H1 (cell line): ENCODE measurements at regions not wholly inside any gene's neighbourhood (a gene's known extent, or its start where the extent isn't known, plus 50 kb on each side); places are given as distances from the start of the nearest gene placed in this dataset.

Source experiments
- CTCF ChIA-PET: fragments of 300-600 bp; sonication (Branson Sonifier 250); formaldehyde crosslinking; loops from one replicate; lab custom pipeline; 2021; ENCODE audit not compliant: partially characterized antibody; lab: Charles Lee
- POLR2A ChIA-PET: fragments of 300-600 bp; sonication (Branson Sonifier 250); formaldehyde crosslinking; loops from one replicate; lab custom pipeline; 2021; ENCODE audit warnings: inconsistent platforms; ENCODE audit not compliant: partially characterized antibody; lab: Charles Lee
- DNase-seq, 2 experiments: peaks; one replicate each; pipeline versions ENCODE4 v3.0.0 to v3.0.0-alpha.2; 2010 to 2022; ENCODE audit warnings: low spot score in 2 of 2, low read depth in 1 of 2, mixed read lengths in 1 of 2
- FAIRE-seq: peaks from 2 replicates; lab custom pipeline; 2011; peaks lifted over from hg19 to GRCh38; lab: Jason Lieb, UNC
- H2AFZ ChIP-seq: 2 replicates; pipeline ENCODE4 v1.8.1; 2012; ENCODE audit warnings: low read length, inconsistent platforms
- H2AK5ac ChIP-seq: 2 replicates; pipeline ENCODE4 v1.6.1; 2013; ENCODE audit warnings: low read depth, low read length
- H2BK120ac ChIP-seq: replicated peaks from 2 replicates; pipeline ENCODE3; 2013; ENCODE audit warnings: low read depth, low read length, inconsistent platforms
- H2BK12ac ChIP-seq: 2 replicates; pipeline ENCODE4 v1.6.1; 2013; ENCODE audit warnings: low read depth, low read length
- H2BK15ac ChIP-seq: 2 replicates; pipeline ENCODE4 v1.6.1; 2013; ENCODE audit warnings: low read length
- H2BK20ac ChIP-seq: 2 replicates; pipeline ENCODE4 v1.6.1; 2013; ENCODE audit warnings: low read length
- H2BK5ac ChIP-seq: 2 replicates; pipeline ENCODE4 v1.6.1; 2013; ENCODE audit warnings: low read depth, low read length
- H3K14ac ChIP-seq: 2 replicates; pipeline ENCODE4 v1.6.1; 2013; ENCODE audit warnings: inconsistent platforms; ENCODE audit not compliant: insufficient read length
- H3K18ac ChIP-seq: 2 replicates; pipeline ENCODE4 v1.6.1; 2013; ENCODE audit warnings: low read length; ENCODE audit errors: extremely low read depth
- H3K23ac ChIP-seq: 2 replicates; pipeline ENCODE4 v1.6.1; 2013; ENCODE audit warnings: inconsistent platforms; ENCODE audit not compliant: insufficient read length
- H3K23me2 ChIP-seq: 2 replicates; pipeline ENCODE4 v1.6.1; 2013; ENCODE audit warnings: low read depth, low read length
- H3K27ac ChIP-seq: 2 replicates; pipeline ENCODE4 v1.6.1; 2011; ENCODE audit warnings: low read depth, low read length, inconsistent platforms
- H3K27me3 ChIP-seq, 4 experiments: replicated peaks in 1 of 4; 1 replicate in 1 of 4; 2 replicates in 3 of 4; pipeline versions ENCODE4 v1.6.1 to v1.8.1; 2011 to 2013; ENCODE audit warnings: low read length in 3 of 4, mild to moderate bottlenecking in 3 of 4, inconsistent platforms in 2 of 4, mixed read lengths in 2 of 4, moderate library complexity in 1 of 4; ENCODE audit not compliant: control insufficient read depth in 3 of 4, insufficient read depth in 3 of 4; ENCODE audit errors: extremely low read depth in 1 of 4
- H3K36me3 ChIP-seq, 4 experiments: 2 replicates each; pipeline versions ENCODE4 v1.6.1 to v1.8.1; 2011 to 2013; ENCODE audit warnings: mild to moderate bottlenecking in 4 of 4, low read length in 3 of 4, moderate library complexity in 2 of 4, control low read depth in 1 of 4, inconsistent platforms in 1 of 4; ENCODE audit not compliant: insufficient read depth in 4 of 4, control insufficient read depth in 2 of 4
- H3K4ac ChIP-seq: replicated peaks from 2 replicates; pipeline ENCODE3; 2013; ENCODE audit warnings: low read length, low read depth, mixed read lengths, inconsistent platforms; ENCODE audit not compliant: insufficient read length
- H3K4me1 ChIP-seq, 4 experiments: replicated peaks in 1 of 4; 1 replicate in 1 of 4; 2 replicates in 3 of 4; pipeline versions ENCODE4 v1.6.1 to v1.8.1; 2011 to 2013; ENCODE audit warnings: low read length in 3 of 4, inconsistent platforms in 2 of 4, mixed read lengths in 1 of 4; ENCODE audit not compliant: insufficient read depth in 4 of 4, control insufficient read depth in 3 of 4
- H3K4me2 ChIP-seq, 2 experiments: 2 replicates each; pipeline versions ENCODE4 v1.6.1 to v1.8.1; 2011 to 2013; ENCODE audit warnings: low read depth in 2 of 2, low read length in 2 of 2, control low read depth in 1 of 2, inconsistent platforms in 1 of 2, mild to moderate bottlenecking in 1 of 2; ENCODE audit not compliant: insufficient read depth in 1 of 2
- H3K4me3 ChIP-seq, 4 experiments: fragments of 200-600, 300-600 bp in 1 of 4; sonication (generic), shearing (Covaris generic), sonication (Bioruptor Twin) in 1 of 4; 2 replicates each; pipeline versions ENCODE4 v1.5.1 to v1.8.1; 2011 to 2016; ENCODE audit warnings: low read length in 4 of 4, low read depth in 3 of 4, control low read depth in 2 of 4, inconsistent platforms in 2 of 4, mild to moderate bottlenecking in 2 of 4, mixed read lengths in 1 of 4, moderate library complexity in 1 of 4; ENCODE audit not compliant: insufficient read depth in 2 of 4; ENCODE audit errors: extremely low read depth in 1 of 4
- H3K56ac ChIP-seq: replicated peaks from 2 replicates; pipeline ENCODE3; 2013; ENCODE audit warnings: low read depth, mild to moderate bottlenecking, mixed read lengths, low read length, inconsistent platforms; ENCODE audit not compliant: insufficient read length
- H3K79me1 ChIP-seq: 2 replicates; pipeline ENCODE4 v1.6.1; 2013; ENCODE audit warnings: low read depth, low read length, control low read depth
- H3K79me2 ChIP-seq, 2 experiments: 2 replicates each; pipeline versions ENCODE4 v1.6.1 to v1.8.1; 2012 to 2013; ENCODE audit warnings: low read length in 2 of 2, mild to moderate bottlenecking in 2 of 2, inconsistent platforms in 1 of 2; ENCODE audit not compliant: insufficient read depth in 2 of 2, control insufficient read depth in 1 of 2
- H3K9ac ChIP-seq, 4 experiments: replicated peaks in 1 of 4; 1 replicate in 1 of 4; 2 replicates in 3 of 4; pipeline versions ENCODE4 v1.6.1 to v1.8.1; 2011 to 2013; ENCODE audit warnings: low read depth in 3 of 4, low read length in 3 of 4, control low read depth in 2 of 4, mild to moderate bottlenecking in 2 of 4, moderate library complexity in 2 of 4, inconsistent platforms in 1 of 4; ENCODE audit errors: extremely low read depth in 1 of 4
- H3K9me3 ChIP-seq, 2 experiments: 2 replicates each; pipeline versions ENCODE4 v1.6.1 to v1.8.1; 2012 to 2013; ENCODE audit warnings: mild to moderate bottlenecking in 2 of 2, moderate library complexity in 2 of 2, control low read depth in 1 of 2, inconsistent platforms in 1 of 2, low read depth in 1 of 2, low read length in 1 of 2, mixed read lengths in 1 of 2; ENCODE audit not compliant: insufficient read depth in 2 of 2
- H4K20me1 ChIP-seq, 2 experiments: replicated peaks in 1 of 2; 2 replicates each; pipeline versions ENCODE3 to v1.8.1; 2011 to 2013; ENCODE audit warnings: inconsistent platforms in 2 of 2, low read length in 2 of 2, mild to moderate bottlenecking in 1 of 2; ENCODE audit not compliant: insufficient read depth in 2 of 2, control insufficient read depth in 1 of 2
- H4K5ac ChIP-seq: 2 replicates; pipeline ENCODE4 v1.6.1; 2013; ENCODE audit warnings: low read length, low read depth, mixed read lengths, inconsistent platforms; ENCODE audit not compliant: insufficient read length
- H4K8ac ChIP-seq: 2 replicates; pipeline ENCODE4 v1.8.0; 2013; ENCODE audit warnings: mild to moderate bottlenecking, moderate library complexity, low read length, inconsistent platforms; ENCODE audit not compliant: insufficient read depth; ENCODE audit errors: extremely low read depth
- H4K91ac ChIP-seq: replicated peaks from 2 replicates; pipeline ENCODE3; 2013; ENCODE audit warnings: low read length, mixed read lengths, inconsistent platforms; ENCODE audit not compliant: insufficient read length
- JUN ChIP-seq: IDR thresholded peaks from 2 replicates; pipeline ENCODE4 v1.6.1; 2011; ENCODE audit warnings: low read depth, mild to moderate bottlenecking, improper control_type of control experiment, low read length
- WGBS, 2 experiments: shearing (Covaris generic) in 1 of 2; methylation state at CpG; one replicate each; pipeline versions ENCODE4 v1.1.6 to v1.1.7; 2013 to 2015; ENCODE audit warnings: low lambda C conversion rate in 2 of 2, mixed read lengths in 2 of 2, inconsistent platforms in 1 of 2, low coverage in 1 of 2, missing lambda C conversion rate in 1 of 2; ENCODE audit not compliant: insufficient replicate concordance in 2 of 2, insufficient coverage in 1 of 2, insufficient read length in 1 of 2; ENCODE audit errors: extremely low coverage in 1 of 2, missing lambda C conversion rate in 1 of 2; 5-methylcytosine and 5-hydroxymethylcytosine counted together

GRCh38 chr12:76942267-76942666, 63.4 kb upstream of the CSRP2 start:
- H3K56ac ChIP-seq: no peak overlapping the region
- H3K23me2 ChIP-seq: no peaks in the 10 kb centered on the region
- no peaks in the 10 kb centered on the region for H3K36me3 ChIP-seq
- WGBS, 2 experiments: 73% methylated on average over 1 of the region's 1 CpG; no CpG with 5 or more reads in 1 of the 2 experiments
- no peaks in the 10 kb centered on the region; the same call in 1 of the 2 replicates for H3K79me1 ChIP-seq
- H4K20me1 ChIP-seq: no peaks in the 10 kb centered on the region
- CTCF ChIA-PET: interaction anchor here (0.6 kb wide), 1 partner anchor 10 kb away, joined by 3 read pairs; no protein-coding TSS in a partner anchor
- no peak overlapping the region for H3K27ac ChIP-seq
- no peak overlapping the region for H3K23ac ChIP-seq
- H2BK5ac ChIP-seq: no peak overlapping the region
- H3K4me1 ChIP-seq: no peaks in the 10 kb centered on the region
- no peak overlapping the region for H4K91ac ChIP-seq
- H3K79me2 ChIP-seq: no peaks in the 10 kb centered on the region
- no peak overlapping the region for H3K4me2 ChIP-seq
- H3K9me3 ChIP-seq: no peaks in the 10 kb centered on the region
- FAIRE-seq (no peak), DNase-seq (no peak)
- no peak overlapping the region for H3K4ac ChIP-seq
- H4K8ac ChIP-seq: no peak overlapping the region
- H2BK15ac ChIP-seq: no peak overlapping the region
- H3K14ac ChIP-seq: no peak overlapping the region
- no peak overlapping the region for H2BK20ac ChIP-seq
- H3K18ac ChIP-seq: no peak overlapping the region
- no peak overlapping the region for H4K5ac ChIP-seq
- no peak overlapping the region for H2BK12ac ChIP-seq
- H3K27me3 ChIP-seq: peaks cover 0 to under 1% (median 0%) of the 10 kb centered on the region in 4 experiments; a peak in 1 of 7 replicates
- no peak overlapping the region for H2BK120ac ChIP-seq
- H2AFZ ChIP-seq: no peak overlapping the region
- H3K9ac ChIP-seq: no peak overlapping the region
- H3K4me3 ChIP-seq: no peak overlapping the region
- H2AK5ac ChIP-seq: no peak overlapping the region
- POLR2A ChIA-PET: no interaction called here
- no peak for TF ChIP-seq JUN
